HG03066 (cell line): ENCODE measurements at regions not wholly inside any gene's neighbourhood (a gene's known extent, or its start where the extent isn't known, plus 50 kb on each side); places are given as distances from the start of the nearest gene placed in this dataset.
"Not testable (repeated sequence)": the region's sequence is repeated elsewhere in the genome, so short reads cannot be mapped to it uniquely, and the experiment has no call there.

Experiments used
- ATAC-seq: cut with Tn5 transposase; IDR thresholded peaks from one replicate; pipeline ENCODE4 v1.9.1; 2021; ENCODE audit warnings: low read depth; ENCODE audit not compliant: unreplicated experiment

DNA sequence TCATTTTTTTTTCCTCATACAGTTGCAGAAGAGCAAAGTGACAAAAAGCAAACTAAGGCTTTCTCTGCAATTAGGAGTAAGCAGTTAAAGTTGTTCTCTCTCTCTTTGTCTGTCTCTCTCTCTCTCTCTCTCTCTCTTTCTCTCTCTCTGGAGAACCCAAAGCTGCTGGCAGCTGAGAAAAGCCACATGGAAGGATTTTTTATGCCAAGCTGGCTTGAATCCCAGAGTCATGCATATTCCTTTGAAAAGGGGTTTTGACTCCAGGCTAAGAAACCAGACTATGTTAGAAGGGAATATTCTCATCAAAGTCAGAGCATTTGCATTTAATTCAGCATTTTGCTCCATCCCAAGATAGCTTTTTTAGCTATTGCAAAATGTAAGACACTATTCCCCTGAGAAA lies 1114.2 kb upstream of the GOT2 start:
- no peak for ATAC-seq

DNA sequence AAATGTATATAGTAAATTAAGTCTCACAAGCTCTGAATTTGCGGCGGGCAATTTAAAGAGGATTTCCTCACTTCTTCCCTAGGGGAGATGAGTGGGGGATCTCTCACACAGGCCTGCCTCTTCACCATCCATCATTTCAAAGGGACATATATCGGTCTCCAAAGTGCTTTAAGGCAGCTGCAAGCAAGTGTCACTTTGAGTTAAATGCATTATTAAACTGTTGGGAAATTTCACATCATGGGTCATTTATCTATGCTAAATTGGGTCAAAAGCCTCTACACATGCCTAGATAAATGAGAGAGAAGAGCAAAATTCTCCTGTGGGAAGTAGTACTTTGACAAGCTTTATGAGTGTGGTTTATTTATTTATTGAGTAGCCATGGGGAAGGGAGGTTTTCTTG lies 1106.1 kb upstream of the GOT2 start:
- no peak for ATAC-seq

DNA sequence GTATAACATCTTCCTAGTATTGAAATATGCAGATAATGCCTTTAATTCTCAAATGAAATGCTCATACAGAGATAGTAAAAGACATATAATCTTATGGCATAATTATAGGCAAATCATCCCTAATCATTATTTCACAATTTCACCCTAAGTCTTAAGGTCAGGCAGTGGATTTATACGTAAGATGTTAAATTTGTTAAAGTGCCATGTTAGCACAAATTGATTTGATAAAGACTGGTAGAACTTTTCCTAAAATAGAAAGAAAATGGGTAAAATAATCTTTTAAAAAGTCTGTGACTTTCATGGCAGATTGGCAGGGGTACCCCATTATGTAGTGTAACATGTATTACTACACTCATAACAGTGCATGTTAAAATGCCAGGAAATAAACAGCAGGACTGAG lies 1092.7 kb upstream of the GOT2 start:
- no peak for ATAC-seq

DNA sequence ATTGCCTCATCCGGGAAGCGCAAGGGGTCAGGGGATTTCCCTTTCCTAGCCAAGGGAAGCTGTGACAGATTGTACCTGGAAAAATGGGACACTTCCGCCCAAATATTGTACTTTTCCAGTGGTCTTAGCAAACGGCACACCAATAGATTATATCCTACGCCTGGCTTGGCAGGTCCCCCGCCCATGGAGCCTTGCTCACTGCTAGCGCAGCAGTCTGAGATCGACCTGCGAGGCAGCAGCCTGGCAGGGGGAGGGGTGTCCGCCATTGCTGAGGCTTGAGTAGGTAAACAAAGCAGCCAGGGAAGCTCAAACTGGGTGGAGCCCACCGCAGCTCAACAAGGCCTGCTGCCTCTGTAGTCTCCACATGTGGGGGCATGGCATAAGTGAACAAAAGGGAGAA lies 1075.4 kb upstream of the GOT2 start:
- not testable (repeated sequence) for ATAC-seq

DNA sequence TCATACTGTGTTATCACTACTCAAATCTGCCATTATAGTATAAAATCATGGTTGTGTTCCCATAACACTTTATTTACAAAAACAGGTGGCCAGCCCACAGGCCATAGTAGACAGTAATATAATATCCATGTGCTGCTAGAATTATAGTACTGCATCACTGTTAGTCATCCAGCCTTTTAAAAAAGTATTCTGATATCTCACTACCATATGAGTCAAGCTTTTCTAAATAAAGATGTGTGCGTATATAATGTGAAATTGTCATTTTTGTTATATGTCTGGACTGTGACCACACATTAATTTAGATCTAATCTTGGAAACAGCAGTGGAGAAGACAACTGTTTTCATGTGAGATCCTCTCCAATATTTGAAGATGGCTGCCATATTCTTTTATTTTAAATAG lies 1049.1 kb upstream of the GOT2 start:
- ATAC-seq = no peak

DNA sequence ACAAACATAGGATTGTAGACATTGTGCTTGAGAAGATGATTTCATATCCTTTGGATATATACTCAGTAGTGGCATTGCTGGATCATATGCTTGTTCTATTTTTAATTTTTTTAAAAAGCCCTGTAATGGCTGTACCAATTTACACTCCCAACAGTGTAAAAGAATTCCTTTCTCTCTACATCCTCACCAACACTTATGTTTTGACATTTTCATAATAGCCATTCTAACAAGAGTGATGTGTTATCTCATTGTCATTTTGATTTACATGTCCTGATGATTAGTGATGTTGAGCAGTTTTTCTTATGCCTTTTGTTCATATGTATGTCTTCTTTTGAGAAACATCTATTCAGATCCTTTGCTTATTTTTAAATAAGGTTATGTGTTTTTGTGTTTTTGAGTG lies 1039.2 kb upstream of the GOT2 start:
- no peak for ATAC-seq

DNA sequence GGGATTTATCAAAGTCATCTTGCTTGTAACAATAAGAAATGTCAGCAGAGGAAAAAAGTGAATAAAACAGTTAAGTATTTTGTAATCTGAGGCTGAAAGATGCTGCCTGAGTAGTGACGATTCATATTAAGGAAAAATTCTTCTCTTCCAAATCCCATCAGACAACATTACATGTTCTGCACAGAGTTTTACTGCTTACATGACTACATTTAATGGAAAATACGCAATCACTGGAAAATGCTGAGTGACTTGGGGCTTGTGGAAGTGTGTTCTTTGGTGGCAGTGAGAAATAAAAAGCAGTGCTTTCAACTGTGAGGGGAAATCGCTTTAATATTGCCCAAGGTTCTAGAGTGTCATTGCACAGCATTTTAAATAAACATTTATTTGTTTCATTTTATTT lies 1025.2 kb upstream of the GOT2 start:
- no peak for ATAC-seq

DNA sequence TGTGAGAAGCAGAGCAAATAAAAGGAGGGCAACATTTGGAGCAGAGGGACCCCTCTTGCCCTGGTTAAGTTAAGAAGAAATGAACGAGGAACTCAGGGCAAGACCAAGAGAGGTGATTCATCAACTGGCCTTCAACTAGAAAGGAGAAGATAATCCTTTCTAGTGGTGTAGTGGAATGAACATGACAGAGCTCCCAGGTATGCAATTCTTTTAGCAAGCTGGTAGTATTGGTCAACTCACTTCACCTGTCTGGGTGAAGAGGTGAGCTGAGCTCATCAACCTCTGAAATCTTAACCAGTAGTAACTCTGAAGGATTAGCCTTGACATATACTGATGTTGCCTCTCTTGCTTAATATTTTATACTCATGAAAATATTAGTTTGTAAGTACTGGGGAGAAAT lies 1024.7 kb upstream of the GOT2 start:
- ATAC-seq = no peak

DNA sequence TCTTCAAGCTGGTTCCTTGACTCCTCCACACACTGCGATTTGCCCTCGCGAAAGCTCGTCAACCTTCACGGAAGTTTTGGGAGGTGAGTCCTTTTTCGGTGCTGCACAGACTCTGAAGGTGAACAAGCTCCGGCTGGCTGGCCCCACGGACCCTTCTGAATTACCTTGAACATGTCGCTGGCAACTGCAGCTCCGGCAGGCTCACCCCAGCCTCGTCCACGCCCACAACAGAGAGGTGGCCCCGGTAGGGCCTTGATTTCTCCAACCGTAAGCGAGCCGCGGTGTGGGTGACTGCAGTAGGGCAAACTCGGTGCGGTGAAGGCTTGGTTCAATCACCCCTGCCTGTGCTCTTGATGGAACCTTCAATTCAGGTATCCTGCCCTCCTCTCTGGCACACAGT lies 1020.7 kb upstream of the GOT2 start:
- ATAC-seq = no peak

DNA sequence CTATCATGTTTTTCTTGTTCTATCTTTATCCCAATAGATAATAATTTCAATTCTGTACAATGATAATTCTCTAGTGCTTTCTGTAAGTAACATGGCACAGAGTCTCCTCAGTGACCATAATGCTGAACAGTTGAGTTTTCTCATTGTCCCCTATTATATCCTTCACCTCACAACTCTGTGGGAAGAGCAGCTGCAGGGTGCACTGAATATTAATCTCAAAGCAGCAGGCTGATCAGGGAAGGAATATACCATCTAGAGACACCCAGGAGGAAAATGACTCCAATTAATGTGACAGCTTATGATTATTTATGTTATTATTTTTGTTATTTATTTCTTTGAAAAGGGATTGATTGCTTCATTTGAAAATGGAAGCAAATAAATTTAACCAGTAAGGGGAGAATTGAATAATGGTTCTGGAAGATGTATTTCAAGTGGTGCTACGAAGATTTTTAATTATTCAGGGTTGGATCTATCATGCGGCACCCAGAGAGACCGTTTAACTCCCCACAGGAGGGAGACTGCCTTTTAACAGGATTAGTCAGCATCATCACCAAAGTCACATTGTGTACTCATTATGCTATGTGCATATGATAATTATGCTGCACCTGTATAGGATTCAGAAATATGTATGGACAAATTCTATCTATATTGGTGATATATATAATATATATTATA lies 1015.7 kb upstream of the GOT2 start:
- no peak for ATAC-seq

DNA sequence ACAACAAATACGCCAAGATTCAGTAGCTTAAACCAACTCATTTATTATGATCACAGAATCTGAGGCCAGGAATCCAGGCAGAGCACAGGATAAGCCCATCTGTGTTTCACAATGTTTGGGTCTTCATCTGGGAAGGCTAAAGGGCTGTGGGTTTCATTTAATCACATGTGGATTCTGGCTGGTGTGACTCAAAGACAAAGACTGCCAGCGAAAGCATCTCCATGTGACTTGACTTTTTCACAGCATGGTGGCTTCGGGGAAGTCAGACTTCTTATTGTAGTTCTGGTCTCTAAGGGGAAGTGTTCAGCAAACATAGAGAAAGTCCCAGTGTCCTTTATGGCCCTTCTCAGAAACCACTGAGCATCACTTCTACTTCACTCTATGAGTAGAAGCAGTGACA lies 1014.4 kb upstream of the GOT2 start:
- no peak for ATAC-seq

DNA sequence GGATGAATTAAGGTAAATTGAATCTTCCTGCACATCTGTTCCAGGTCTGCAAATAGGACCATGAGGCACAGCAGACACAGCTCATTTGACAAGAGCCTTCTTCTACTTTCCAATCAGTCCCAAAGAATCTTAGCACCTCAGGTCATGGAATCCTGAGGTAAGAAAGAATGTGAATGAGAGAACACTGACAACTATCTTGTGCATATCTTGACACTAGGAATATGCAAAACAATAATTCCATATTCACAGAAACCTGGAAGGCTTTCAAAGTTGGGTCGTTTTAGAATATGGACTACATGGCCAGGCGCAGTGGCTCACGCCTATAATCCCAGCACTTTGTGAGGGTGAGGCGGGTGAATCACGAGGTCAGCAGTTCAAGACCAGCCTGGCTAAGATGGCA lies 1009.4 kb upstream of the GOT2 start:
- ATAC-seq = no peak

DNA sequence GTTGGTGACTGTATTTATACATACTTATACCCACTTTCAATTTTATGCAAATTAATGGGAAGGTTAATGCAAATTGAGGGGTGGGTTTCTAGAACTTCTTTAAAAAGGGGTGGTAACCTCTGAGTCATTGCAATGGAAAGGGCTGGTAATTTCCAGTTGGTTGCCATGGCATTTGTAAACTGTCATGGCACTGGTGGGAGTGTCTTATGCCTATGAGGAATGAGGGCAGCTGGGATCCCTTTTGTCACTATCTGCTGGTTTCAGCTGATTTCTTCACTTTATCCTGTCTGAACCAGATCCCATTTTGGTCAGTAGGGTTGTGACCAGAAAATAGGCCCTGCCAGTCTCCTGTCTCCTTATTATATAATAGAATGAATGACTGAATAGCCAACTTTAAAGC lies 1006.7 kb upstream of the GOT2 start:
- no peak for ATAC-seq

DNA sequence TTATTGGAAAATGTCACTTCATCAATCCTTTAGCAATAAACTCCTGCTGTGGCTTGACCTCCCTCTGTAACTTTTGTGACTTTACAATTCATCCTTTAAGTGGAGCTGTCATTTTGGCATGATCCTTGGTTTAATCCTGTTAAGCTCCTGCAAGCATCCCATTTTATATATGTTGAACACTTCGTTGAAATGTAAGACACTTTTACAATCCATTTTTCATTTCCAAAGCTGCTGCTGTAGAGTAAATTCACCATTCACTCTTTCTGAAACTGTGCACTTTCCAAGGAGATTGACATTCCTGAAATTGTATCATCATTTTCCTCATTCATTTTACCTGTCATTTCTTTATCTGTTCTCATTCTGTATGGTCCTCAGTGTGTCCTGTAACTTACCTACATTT lies 1003.2 kb upstream of the GOT2 start:
- ATAC-seq = no peak

DNA sequence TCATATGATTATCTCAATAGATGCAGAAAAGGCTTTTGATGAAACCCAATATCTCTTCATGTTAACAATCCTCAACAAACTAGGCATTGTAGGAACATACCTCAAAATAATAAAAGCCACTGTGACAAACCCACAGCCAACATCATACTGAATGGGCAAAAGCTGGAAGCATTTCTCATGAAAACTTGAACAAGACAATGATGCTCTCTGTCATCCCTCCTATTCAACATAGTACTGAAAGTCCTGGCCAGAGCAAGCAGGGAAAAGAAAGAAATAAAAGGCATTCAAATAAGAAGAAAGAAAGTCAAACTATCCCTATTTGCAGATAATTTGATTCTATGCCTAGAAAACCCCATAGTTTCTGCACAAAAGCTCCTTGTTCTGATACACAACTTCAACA lies 999.2 kb upstream of the GOT2 start:
- no peak for ATAC-seq

DNA sequence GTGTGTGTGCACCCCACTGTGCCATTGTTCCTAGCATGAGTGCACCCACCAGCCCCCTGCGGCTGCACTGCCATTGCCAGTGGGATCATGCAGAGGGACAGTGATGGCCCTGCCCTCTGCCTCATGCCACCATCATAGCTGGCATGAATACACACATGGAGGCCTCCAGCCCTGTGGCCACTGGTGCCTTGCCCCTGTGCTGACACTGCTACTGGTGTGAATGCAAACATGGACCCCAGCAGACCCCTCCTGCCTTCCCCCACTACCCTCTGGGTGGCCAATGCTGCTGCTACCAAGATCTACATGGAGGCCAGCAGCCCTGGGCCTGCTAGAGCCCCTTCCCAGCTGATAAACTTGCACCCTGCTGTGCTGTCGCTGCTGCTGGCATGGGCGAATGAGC lies 995.5 kb upstream of the GOT2 start:
- ATAC-seq = no peak

DNA sequence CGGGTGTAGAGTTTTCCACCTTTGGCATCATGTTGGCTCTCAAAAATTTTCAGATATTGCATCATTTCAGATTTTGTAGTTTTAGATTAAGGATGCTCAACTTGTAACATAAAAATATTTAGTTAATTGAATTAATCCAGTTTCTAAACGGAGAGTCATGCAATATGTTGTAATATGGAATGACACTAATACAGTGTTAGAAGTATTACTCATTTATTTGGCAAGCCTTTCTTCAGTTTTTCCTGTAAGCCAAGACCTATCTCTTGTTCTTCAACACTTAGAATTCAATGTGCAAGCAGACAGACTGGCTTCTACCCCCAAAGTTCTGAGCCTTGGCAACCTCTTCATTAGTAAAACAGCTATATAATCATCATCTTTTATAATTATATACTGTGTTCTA lies 985.0 kb upstream of the GOT2 start:
- no peak for ATAC-seq

DNA sequence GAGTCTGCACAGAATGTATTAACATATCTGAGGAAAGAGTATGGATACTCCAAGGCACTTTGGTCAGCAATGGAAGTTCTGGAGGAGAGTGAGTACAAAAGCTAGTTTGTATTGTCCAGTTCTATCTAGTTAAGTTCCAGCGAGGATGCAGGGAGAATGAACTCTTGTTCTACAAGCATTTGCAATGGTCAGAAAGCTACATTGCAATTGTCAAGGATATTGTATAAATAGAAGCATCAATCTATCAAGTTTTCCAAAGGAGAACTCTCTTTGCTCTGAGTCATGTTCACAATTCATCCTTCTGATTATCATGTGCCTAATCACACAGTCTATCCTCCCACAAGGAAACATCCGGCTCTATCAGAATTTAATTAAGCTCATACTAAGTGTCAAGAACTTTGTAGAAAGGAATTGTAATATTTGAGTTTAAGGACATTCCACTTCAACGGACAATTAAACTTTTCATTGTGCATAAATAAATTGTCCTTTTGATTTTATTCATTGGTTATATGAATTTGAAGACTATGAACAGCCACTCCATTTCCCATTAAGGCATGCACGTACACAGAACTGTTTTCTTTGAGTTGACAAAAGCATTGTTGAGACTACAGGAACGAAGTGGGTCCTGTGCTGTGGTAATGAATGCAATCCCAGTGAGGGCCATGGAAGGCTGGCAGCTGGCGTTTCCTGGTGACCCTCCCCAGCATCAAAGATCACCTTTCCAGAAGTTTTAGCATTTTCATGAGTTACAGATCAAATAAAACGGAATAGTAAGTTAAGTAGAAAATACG lies 973.5 kb upstream of the GOT2 start:
- ATAC-seq = no peak

DNA sequence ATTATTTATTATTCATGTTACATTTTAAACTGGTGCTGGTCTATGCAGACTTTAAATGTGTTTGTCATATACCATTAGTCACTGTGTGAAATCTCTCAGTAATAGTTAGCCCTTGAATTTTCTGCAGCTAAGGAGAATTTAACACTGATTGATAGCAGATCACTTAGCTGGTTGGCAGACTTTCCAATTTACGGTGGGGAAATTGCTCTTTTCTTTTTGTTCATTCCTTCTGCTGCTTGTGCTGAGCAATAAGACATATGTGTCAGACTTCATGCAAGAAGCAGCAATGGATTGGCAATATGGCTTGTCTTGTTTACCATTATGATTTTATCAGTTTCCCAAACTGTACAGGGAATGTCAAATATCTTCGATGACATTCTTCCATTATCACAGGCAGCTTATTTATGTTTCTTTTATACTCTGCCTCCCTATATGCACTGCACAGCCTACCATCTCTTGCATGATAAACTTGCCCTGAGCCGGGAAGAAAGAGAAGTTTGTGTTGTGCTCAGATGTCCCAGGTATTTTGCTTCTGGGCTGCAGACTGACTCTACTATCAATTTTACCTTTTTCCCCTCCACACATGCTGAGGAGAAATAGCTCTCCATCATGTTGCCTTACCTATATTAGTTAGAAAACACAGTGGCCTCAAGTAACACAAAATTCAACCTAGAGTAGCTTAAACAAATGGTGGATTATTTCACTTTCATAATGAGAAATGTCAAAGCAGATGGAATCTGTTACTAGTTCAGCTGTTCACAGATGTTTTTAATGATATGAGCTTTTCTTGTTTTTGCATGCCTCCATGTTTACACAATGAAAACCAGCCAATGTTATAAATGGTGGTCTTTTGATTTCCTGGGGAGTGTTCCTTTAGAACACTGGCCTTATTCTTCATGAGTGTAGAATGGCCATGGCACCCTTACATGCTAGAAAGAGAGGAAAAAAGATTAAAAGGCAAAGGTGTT lies 968.1 kb upstream of the GOT2 start:
- no peak for ATAC-seq

DNA sequence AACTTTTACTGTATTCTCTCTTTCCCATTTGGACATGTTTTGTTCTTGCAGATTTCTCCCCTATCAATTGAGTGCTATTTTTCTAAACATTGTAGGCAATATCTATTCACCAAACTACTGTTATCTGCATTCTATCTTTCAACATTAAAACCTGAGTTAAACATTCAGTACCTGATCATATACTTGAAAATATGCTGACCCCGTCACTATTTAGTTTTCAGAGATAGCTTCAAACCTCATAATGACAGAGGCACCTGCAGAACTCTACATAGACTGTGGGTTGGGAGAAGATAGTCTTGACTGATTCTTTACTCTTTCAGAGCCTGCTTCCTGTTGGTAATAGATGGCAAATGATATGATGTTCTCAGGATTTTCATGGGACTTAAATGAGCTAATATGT lies 965.7 kb upstream of the GOT2 start:
- no peak for ATAC-seq

DNA sequence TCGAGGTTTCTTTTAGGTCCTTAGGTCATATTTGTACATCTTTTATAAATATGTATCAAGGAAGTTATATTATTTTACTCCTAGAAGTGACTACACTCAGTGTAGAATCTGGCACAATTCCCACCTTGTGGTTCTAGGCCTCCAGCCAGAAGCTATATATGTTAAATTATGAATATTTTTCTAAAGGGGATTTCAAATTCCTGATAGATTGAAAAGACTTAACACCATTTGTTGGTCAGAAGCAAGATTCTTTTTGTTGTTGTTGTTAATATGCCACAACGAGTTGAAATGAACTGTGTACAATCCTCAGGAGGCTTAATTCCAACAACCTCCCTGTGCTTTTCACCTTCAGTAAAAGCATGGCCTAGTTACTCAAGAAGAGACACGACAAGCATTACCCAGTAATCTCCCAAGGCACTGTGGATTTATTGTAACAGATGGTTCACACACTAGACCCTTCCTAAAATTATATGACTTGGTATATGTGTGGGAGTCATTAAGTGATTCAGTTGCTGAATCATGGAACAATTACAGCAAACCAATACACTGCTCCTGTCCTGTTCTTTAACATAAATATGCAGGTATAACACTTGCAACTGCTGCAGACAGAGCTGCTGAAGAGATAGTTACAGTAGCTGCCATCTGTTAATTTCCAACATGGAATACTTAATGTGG lies 964.4 kb upstream of the GOT2 start:
- no peak for ATAC-seq
